ENCODE measurements at regions not wholly inside any gene's neighbourhood (a gene's known extent, or its start where the extent isn't known, plus 50 kb on each side); places are given as distances from the start of the nearest gene placed in this dataset.

DNA sequence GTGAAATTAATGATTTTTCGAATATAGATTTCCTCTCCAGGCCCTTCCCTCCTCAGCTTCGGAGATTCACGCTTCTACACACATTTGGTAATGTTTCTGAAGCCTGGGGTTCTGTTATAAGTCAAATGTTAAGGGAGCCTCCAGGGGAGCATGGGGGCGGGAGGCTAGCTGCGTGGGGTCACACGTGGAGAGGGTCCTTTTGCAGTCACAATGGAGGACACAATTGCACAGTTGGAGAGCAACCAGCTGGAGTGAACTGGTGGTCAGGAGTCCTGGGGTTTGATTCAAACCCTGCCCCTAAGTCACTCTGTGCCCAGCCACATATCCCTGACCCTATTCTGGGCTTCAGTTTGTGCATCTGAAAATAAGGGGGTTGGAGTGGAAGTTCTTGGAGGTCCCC, 481.4 kb downstream of the CDK5RAP2 start:
- Histone ChIP-seq H3K27ac (ENCODE audit: low read depth, low read length, poor library complexity, severe bottlenecking) (no peak overlapping the region), H3K27me3 (replicated peaks; ENCODE audit: insufficient read depth, low read depth, low read length, poor library complexity) (peaks cover 12% of the 10 kb centered on the region), H3K36me3 (ENCODE audit: insufficient read depth, low read length, poor library complexity, severe bottlenecking) (no peaks in the 10 kb centered on the region), H3K4me1 (ENCODE audit: insufficient read depth, low read length, poor library complexity, severe bottlenecking) (no peaks in the 10 kb centered on the region), H3K4me3 (ENCODE audit: low read depth, low read length, poor library complexity, severe bottlenecking) (no peak overlapping the region), H3K9me3 (ENCODE audit: low read depth, low read length, poor library complexity, severe bottlenecking) (no peaks in the 10 kb centered on the region)
- ChIA-PET CTCF (no interaction called here), POLR2A (ENCODE audit: low non-redundant PET) (no interaction called here)
- intact Hi-C loops (cut with micrococcal nuclease; ENCODE audit: unreplicated experiment) = no loop called here
- BruUV-seq (replicated peaks) = no TSS peak
- no peak for TF ChIP-seq CTCF (conservative IDR thresholded peaks at IDR 0.05; ENCODE audit: low read depth, low read length)
- TF ChIP-seq EZH2 (IDR thresholded peaks at IDR 0.05; ENCODE audit: borderline replicate concordance, low read depth, low read length, poor library complexity, severe bottlenecking) = no peak
- no peak for DNase-seq (ENCODE audit: low spot score)

DNA sequence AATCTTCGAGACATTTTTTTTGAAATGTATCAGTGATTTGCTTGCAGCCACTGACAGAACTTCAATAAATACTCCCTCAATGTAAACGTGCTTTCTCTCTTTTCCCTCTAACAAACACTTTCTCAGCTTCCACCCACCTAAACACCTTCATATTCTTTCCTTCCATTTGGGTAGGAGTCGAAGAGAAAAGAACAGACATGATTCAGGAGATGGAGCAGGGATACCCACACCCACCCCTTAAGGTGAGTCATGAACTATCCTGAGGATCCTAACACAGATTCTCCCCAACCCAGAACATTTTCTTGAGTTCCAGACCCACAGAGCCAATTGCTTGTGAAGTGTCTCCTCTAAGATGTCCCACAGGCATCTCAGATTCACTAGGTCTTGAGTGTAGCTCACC, 488.8 kb downstream of the CDK5RAP2 start:
- Histone ChIP-seq H3K36me3 (ENCODE audit: insufficient read depth, low read length, poor library complexity, severe bottlenecking) (no peaks in the 10 kb centered on the region), H3K9me3 (ENCODE audit: low read depth, low read length, poor library complexity, severe bottlenecking) (no peaks in the 10 kb centered on the region), H3K4me3 (ENCODE audit: low read depth, low read length, poor library complexity, severe bottlenecking) (no peak overlapping the region), H3K4me1 (ENCODE audit: insufficient read depth, low read length, poor library complexity, severe bottlenecking) (no peaks in the 10 kb centered on the region), H3K27ac (ENCODE audit: low read depth, low read length, poor library complexity, severe bottlenecking) (no peak overlapping the region), H3K27me3 (replicated peaks; ENCODE audit: insufficient read depth, low read depth, low read length, poor library complexity) (peaks cover 7% of the 10 kb centered on the region)
- intact Hi-C loops (cut with micrococcal nuclease; ENCODE audit: unreplicated experiment) = no loop called here
- POLR2A ChIA-PET (ENCODE audit: low non-redundant PET) = no interaction called here
- no peak for TF ChIP-seq EZH2 (IDR thresholded peaks at IDR 0.05; ENCODE audit: borderline replicate concordance, low read depth, low read length, poor library complexity, severe bottlenecking)
- no peak for TF ChIP-seq CTCF (conservative IDR thresholded peaks at IDR 0.05; ENCODE audit: low read depth, low read length)
- no peak for DNase-seq (ENCODE audit: low spot score)
- BruUV-seq (replicated peaks) = no TSS peak
- CTCF ChIA-PET = no interaction called here

- POLR2A ChIA-PET (ENCODE audit: low non-redundant PET) = no interaction called here
- TF ChIP-seq CTCF (conservative IDR thresholded peaks at IDR 0.05; ENCODE audit: low read depth, low read length) (no peak), EZH2 (IDR thresholded peaks at IDR 0.05; ENCODE audit: borderline replicate concordance, low read depth, low read length, poor library complexity, severe bottlenecking) (no peak)
- no TSS peak for BruUV-seq (replicated peaks)
Measured at GRCh38 chr9:120080849-120081248, 499.1 kb downstream of the CDK5RAP2 start.

More at GRCh38 chr9:120080849-120081248, 499.1 kb downstream of the CDK5RAP2 start:
- intact Hi-C loops (cut with micrococcal nuclease; ENCODE audit: unreplicated experiment) = no loop called here
- CTCF ChIA-PET = no interaction called here
- no peaks in the 10 kb centered on the region for H3K4me1 ChIP-seq (ENCODE audit: insufficient read depth, low read length, poor library complexity, severe bottlenecking)
- no peaks in the 10 kb centered on the region for H3K9me3 ChIP-seq (ENCODE audit: low read depth, low read length, poor library complexity, severe bottlenecking)
- H3K27ac ChIP-seq (ENCODE audit: low read depth, low read length, poor library complexity, severe bottlenecking) = no peak overlapping the region
- peaks cover 10% of the 10 kb centered on the region for H3K27me3 ChIP-seq (replicated peaks; ENCODE audit: insufficient read depth, low read depth, low read length, poor library complexity)
- DNase-seq (ENCODE audit: low spot score) = no peak
- H3K4me3 ChIP-seq (ENCODE audit: low read depth, low read length, poor library complexity, severe bottlenecking) = no peak overlapping the region
- H3K36me3 ChIP-seq (ENCODE audit: insufficient read depth, low read length, poor library complexity, severe bottlenecking) = no peaks in the 10 kb centered on the region
